Muscle layer of duodenum (tissue), 2 donors: ENCODE measurements at regions not wholly inside any gene's neighbourhood (a gene's known extent, or its start where the extent isn't known, plus 50 kb on each side); places are given as distances from the start of the nearest gene placed in this dataset.

Source experiments
- H3K27ac ChIP-seq: one replicate; pipeline ENCODE4 v1.7.0; 2013; ENCODE audit warnings: mild to moderate bottlenecking, low read length
- H3K27me3 ChIP-seq: one replicate; pipeline ENCODE4 v1.7.0; 2013; ENCODE audit warnings: low read depth, mild to moderate bottlenecking, control low read depth, low read length
- H3K36me3 ChIP-seq, 2 donors: one replicate each; pipeline ENCODE4 v1.7.0; 2013; ENCODE audit warnings: low read length in 2 of 2, control low read depth in 1 of 2, mild to moderate bottlenecking in 1 of 2; ENCODE audit not compliant: insufficient read depth in 2 of 2, control insufficient read depth in 1 of 2
- H3K4me1 ChIP-seq, 2 donors: one replicate each; pipeline ENCODE4 v1.7.0; 2013; ENCODE audit warnings: low read length in 2 of 2, mild to moderate bottlenecking in 2 of 2, control low read depth in 1 of 2, moderate library complexity in 1 of 2; ENCODE audit not compliant: insufficient read depth in 2 of 2, control insufficient read depth in 1 of 2
- H3K4me3 ChIP-seq, 2 donors: one replicate each; pipeline ENCODE4 v1.7.0; 2013; ENCODE audit warnings: low read length in 2 of 2, low read depth in 1 of 2, mild to moderate bottlenecking in 1 of 2
- H3K9me3 ChIP-seq, 2 donors: one replicate each; pipeline ENCODE4 v1.7.0; 2013; ENCODE audit warnings: low read length in 2 of 2, control low read depth in 1 of 2, mild to moderate bottlenecking in 1 of 2; ENCODE audit not compliant: control insufficient read depth in 1 of 2
- donor health status: healthy.

- Histone ChIP-seq H3K36me3 (no peaks in the 10 kb centered on the region), H3K27me3 (no peaks in the 10 kb centered on the region), H3K4me3 (no peak overlapping the region), H3K9me3 (no peaks in the 10 kb centered on the region), H3K27ac (no peak overlapping the region), H3K4me1 (no peaks in the 10 kb centered on the region)
Observed at GRCh38 chr11:92141725-92142124, 82.9 kb upstream of the FAT3 start.

- Histone ChIP-seq H3K27ac (no peak overlapping the region), H3K36me3 (no peaks in the 10 kb centered on the region), H3K4me1 (no peaks in the 10 kb centered on the region), H3K9me3 (no peaks in the 10 kb centered on the region), H3K4me3 (no peak overlapping the region), H3K27me3 (no peaks in the 10 kb centered on the region)
Observed at GRCh38 chr11:92141159-92141558, 83.5 kb upstream of the FAT3 start.

DNA sequence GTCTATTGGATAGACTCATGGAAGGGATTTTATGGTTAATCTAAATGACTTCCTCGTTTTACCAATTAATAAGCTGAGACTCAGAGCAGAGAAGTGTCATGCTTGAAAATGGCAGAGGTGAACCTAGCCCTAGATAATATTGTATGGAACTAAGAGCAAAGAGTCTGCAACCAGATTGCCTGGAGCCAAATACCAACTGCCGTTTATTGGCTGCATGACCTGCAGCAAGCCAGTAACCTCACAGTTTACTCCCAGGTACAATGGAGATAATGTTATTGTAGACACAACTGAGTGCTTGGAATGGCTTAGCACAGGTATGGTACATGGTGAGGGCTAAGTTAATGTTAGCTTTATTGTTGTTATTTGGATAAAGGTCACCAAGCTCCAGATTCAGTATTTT lies 84.6 kb upstream of the FAT3 start:
- Histone ChIP-seq H3K27me3 (no peaks in the 10 kb centered on the region), H3K27ac (no peak overlapping the region), H3K9me3 (no peaks in the 10 kb centered on the region), H3K4me1 (no peaks in the 10 kb centered on the region), H3K36me3 (no peaks in the 10 kb centered on the region), H3K4me3 (no peak overlapping the region)

DNA sequence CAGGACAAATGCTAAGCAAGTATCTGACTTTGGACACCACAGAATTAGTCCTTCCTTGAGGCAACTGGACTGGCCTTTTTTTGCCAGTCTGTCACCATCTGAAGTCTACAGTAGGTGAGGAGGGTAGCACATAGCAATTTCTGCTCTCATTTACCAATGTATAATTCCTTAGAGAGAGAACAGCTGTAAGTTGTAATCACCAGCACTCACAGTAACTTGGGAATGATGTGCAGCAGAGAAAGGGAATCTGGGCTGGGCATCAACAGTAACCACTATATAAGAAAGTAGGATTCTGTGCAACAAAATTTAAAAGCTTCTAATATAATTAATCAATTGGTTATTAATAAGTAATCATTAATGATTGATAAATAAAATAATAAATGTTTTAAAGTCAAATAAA lies 86.3 kb upstream of the FAT3 start:
- no peaks in the 10 kb centered on the region for H3K9me3 ChIP-seq
- no peaks in the 10 kb centered on the region for H3K36me3 ChIP-seq
- H3K4me3 ChIP-seq, result no peak overlapping the region
- H3K4me1 ChIP-seq, result no peaks in the 10 kb centered on the region
- no peak overlapping the region for H3K27ac ChIP-seq
- no peaks in the 10 kb centered on the region for H3K27me3 ChIP-seq

DNA sequence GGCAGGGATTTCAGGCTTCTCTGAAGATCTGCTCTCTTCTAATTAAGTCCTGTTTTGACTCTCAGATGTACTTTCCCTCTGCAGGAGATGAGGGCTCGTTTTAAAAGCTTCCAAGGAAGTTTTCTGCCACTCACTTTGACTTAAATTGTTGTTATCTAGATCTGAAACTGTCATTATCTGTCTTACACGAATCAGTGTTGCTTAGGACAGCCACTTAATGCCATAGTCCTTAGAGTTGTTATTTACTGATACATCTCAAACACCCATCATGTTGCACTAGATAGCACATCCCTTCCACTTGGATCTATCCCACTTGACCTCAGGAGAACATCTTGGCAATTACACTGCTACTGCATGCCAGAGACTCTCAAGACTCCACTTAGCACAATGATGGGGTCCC lies 86.9 kb upstream of the FAT3 start:
- Histone ChIP-seq H3K27ac (no peak overlapping the region), H3K4me3 (no peak overlapping the region), H3K27me3 (no peaks in the 10 kb centered on the region), H3K9me3 (no peaks in the 10 kb centered on the region), H3K4me1 (no peaks in the 10 kb centered on the region), H3K36me3 (no peaks in the 10 kb centered on the region)

DNA sequence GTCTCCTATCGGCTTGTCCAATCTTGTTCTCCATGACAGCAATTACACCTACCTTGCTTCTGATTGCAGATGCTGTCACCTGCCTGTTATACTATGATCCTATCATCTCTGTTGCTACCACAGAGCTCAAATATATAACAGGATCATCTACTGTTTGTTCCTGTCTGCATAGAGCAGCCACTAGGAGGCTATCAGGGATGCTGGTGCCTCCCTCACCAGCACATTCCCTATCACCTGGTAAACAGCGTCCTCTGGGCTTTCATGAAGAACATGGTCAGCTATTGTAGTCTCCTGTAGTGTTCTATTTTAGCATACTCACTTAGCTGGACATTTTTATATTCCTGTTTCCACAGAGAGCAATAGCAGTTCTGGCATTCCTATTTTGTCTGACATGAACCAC lies 87.8 kb upstream of the FAT3 start:
- Histone ChIP-seq H3K4me1 (no peaks in the 10 kb centered on the region), H3K9me3 (no peaks in the 10 kb centered on the region), H3K27ac (no peak overlapping the region), H3K4me3 (no peak overlapping the region), H3K27me3 (no peaks in the 10 kb centered on the region), H3K36me3 (no peaks in the 10 kb centered on the region)

DNA sequence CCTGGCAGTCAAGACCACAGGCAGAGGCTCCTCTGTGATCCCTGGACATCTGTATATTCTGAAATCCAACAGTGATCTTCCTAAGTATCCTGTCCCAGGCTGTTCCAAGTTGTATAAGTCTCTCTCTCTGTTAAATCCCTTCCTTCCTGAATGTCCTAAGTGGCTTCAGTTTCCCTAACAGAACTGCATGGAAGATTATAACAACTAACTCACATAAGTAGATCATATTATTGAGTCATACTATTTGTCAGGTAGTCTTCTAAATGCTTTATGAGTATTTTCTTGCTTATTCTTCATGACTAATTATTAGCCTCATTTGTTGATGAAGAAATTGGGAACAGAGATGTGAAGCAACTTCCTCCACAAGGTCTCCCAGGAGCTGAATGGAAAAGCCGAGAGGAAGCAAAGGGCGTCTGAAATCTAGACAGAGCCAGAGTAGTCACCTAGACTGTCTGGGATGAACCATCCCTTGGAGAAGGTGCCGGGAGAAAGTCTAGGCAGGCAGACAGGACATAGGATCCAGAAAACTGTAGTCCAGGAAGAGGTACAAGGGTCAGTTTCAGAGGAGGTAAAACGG lies 93.2 kb upstream of the FAT3 start:
- Histone ChIP-seq H3K27me3 (no peaks in the 10 kb centered on the region), H3K27ac (no peak overlapping the region), H3K36me3 (no peaks in the 10 kb centered on the region), H3K9me3 (no peaks in the 10 kb centered on the region), H3K4me3 (no peak overlapping the region), H3K4me1 (no peaks in the 10 kb centered on the region)

DNA sequence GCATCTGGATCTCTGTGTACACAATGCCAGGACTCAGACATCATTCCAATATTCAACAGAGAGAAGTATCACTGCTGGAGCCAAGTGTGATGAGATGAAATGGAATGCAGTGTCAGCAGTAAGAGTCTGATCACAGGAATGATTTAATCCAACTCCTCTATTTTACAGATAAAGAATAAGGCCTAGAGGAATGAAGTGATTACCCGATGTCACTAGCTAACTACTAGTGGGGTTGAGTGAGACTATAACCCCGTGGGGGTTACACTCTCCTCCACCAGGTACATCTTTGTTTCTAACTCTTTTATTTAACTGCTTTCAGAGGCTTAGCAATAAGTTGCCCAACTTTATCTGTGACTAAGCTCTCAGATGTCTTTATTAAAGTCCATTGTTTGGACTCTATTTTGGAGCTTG lies 94.2 kb upstream of the FAT3 start:
- no peak overlapping the region for H3K4me3 ChIP-seq
- H3K4me1 ChIP-seq, result no peaks in the 10 kb centered on the region
- H3K36me3 ChIP-seq, result no peaks in the 10 kb centered on the region
- H3K27ac ChIP-seq, result no peak overlapping the region
- no peaks in the 10 kb centered on the region for H3K9me3 ChIP-seq
- no peaks in the 10 kb centered on the region for H3K27me3 ChIP-seq

DNA sequence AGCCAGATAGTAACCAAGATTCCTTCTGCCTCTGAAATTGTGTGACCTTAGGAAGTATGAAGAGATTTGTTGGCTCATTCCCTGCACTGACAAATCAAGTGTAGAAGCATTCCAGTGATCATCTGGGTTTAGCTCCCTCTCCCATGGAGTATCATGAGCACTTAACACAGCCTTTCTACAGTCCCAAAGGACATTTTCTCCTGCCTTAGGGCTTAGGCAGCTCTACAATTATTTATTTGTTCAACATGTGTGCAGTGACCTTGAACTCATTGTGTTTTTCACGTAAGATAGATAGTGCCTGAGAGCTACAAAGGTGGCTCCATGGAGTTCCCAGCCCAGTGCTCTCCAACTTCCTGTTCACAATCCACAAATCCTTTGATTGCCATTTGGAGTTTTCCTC lies 94.8 kb upstream of the FAT3 start:
- Histone ChIP-seq H3K36me3 (no peaks in the 10 kb centered on the region), H3K4me3 (no peak overlapping the region), H3K4me1 (no peaks in the 10 kb centered on the region), H3K9me3 (no peaks in the 10 kb centered on the region), H3K27me3 (no peaks in the 10 kb centered on the region), H3K27ac (no peak overlapping the region)

- H3K4me3 ChIP-seq, result no peak overlapping the region
- no peaks in the 10 kb centered on the region for H3K36me3 ChIP-seq
- H3K27me3 ChIP-seq, result no peaks in the 10 kb centered on the region
Observed at GRCh38 chr11:92128026-92128425, 96.6 kb upstream of the FAT3 start.

DNA sequence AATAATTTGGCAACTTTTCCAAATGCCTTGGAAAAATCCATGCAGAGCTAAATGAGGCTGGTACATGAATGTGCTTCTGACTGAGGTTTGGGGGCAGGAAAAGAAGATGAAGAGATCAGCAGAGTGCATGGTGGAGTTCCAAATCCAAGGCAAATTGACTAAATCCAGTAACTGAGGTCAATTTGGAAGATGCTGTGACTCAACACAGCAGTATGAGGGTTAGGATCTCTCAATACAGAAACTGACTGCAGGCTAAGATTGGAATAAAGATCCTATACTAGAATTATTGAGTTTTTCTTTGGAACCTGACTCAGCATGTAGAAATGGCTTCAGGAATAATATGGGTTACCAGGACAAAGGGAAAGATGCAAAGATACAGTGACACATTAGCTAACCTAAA lies 99.3 kb upstream of the FAT3 start:
- Histone ChIP-seq H3K4me3 (no peak overlapping the region), H3K9me3 (peaks cover 0 to 1% of the 10 kb centered on the region in 2 donors), H3K36me3 (no peaks in the 10 kb centered on the region), H3K4me1 (no peaks in the 10 kb centered on the region), H3K27me3 (no peaks in the 10 kb centered on the region), H3K27ac (no peak overlapping the region)

More at GRCh38 chr11:92128026-92128425, 96.6 kb upstream of the FAT3 start:
- no peaks in the 10 kb centered on the region for H3K4me1 ChIP-seq
- no peak overlapping the region for H3K27ac ChIP-seq
- H3K9me3 ChIP-seq, result no peaks in the 10 kb centered on the region

DNA sequence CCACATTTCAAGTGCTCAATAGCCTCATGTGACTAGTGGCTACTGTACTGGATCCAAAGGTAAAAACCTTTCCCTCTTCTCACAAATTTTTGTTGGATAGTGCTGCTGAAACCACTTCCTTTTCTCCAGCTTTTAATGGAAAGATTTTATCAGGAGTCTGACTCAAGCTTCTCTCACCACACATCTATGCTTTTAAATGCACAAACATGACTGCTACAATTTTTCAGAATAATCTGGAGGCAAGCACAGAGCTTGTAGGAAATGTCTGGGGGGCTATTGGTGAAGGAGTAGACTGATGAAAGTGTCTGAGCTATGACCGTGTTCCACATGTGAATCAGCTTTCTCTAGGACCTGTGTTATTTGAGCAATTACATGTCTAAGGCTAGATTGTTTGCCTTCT lies 101.1 kb upstream of the FAT3 start:
- Histone ChIP-seq H3K4me1 (no peaks in the 10 kb centered on the region), H3K4me3 (no peak overlapping the region), H3K27me3 (no peaks in the 10 kb centered on the region), H3K27ac (no peak overlapping the region), H3K9me3 (peaks cover 0 to 4% of the 10 kb centered on the region in 2 donors), H3K36me3 (no peaks in the 10 kb centered on the region)
